ENCODE measurements at regions not wholly inside any gene's neighbourhood (a gene's known extent, or its start where the extent isn't known, plus 50 kb on each side); places are given as distances from the start of the nearest gene placed in this dataset.

- Mint-ChIP-seq H3K9me3 (no peaks in the 10 kb centered on the region), H3K27me3 (ENCODE audit: insufficient read depth, low read depth, poor library complexity) (peaks cover 17% of the 10 kb centered on the region)
Observed at GRCh38 chr11:70577258-70577603, 178.9 kb downstream of the CTTN start.

DNA sequence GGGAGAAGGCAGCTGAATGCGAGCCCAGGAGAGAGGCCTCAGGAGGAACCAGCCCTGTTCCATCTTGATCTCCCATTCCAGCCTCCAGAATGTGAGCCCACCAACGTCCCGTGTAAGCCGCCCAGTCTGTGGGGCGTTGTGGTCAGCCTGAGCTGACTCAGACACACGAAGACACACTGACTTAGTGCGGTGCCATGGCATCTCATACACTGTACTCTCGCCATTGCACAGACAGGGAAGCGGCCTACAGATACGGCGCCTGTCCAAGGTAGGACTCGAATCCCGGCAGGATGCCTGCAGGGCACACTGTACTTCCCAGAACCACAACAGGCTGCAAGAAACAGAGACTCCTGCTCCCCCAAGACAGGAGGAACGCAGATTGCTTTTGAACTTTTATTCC is 179.6 kb downstream of the CTTN start:
- Histone ChIP-seq H3K9me2 (ENCODE audit: insufficient read depth) (no peaks in the 10 kb centered on the region), H3K4me1 (ENCODE audit: insufficient read depth) (no peaks in the 10 kb centered on the region), H3K79me2 (replicated peaks; ENCODE audit: insufficient read depth) (no peaks in the 10 kb centered on the region), H4K20me1 (replicated peaks; ENCODE audit: insufficient read depth) (no peaks in the 10 kb centered on the region; the same call in 1 of the 2 replicates), H3F3A (replicated peaks; ENCODE audit: low read depth) (no peaks in the 10 kb centered on the region), H3K4me2 (no peak overlapping the region), H3K36me3 (ENCODE audit: insufficient read depth) (no peaks in the 10 kb centered on the region), H3K27me3 (ENCODE audit: insufficient read depth) (no peaks in the 10 kb centered on the region), H2AFZ (no peak overlapping the region), H3K27ac (ENCODE audit: low read depth) (no peak overlapping the region), H3K4me3 (no peak overlapping the region)
- Mint-ChIP-seq H3K27me3 (ENCODE audit: insufficient read depth, low read depth, poor library complexity) (peaks cover 17% of the 10 kb centered on the region), H3K4me3 (no peak overlapping the region), H3K36me3 (ENCODE audit: low read depth) (peaks cover 3% of the 10 kb centered on the region; the same call in 2 of the 3 replicates), H3K9me3 (no peaks in the 10 kb centered on the region), H3K27ac (no peak overlapping the region), H3K4me1 (peaks cover 24% of the 10 kb centered on the region; the same call in 2 of the 3 replicates)
- ATAC-seq = no peak
- TF ChIP-seq, protein P1, sequence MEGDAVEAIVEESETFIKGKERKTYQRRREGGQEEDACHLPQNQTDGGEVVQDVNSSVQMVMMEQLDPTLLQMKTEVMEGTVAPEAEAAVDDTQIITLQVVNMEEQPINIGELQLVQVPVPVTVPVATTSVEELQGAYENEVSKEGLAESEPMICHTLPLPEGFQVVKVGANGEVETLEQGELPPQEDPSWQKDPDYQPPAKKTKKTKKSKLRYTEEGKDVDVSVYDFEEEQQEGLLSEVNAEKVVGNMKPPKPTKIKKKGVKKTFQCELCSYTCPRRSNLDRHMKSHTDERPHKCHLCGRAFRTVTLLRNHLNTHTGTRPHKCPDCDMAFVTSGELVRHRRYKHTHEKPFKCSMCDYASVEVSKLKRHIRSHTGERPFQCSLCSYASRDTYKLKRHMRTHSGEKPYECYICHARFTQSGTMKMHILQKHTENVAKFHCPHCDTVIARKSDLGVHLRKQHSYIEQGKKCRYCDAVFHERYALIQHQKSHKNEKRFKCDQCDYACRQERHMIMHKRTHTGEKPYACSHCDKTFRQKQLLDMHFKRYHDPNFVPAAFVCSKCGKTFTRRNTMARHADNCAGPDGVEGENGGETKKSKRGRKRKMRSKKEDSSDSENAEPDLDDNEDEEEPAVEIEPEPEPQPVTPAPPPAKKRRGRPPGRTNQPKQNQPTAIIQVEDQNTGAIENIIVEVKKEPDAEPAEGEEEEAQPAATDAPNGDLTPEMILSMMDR (conservative IDR thresholded peaks at IDR 0.05; ENCODE audit: low read depth in 2 of 2) = no peak
- TF ChIP-seq NANOG (IDR thresholded peaks at IDR 0.05; ENCODE audit: borderline replicate concordance) (no peak), ZNF331 (CRISPR knock-in tag; IDR thresholded peaks at IDR 0.05; ENCODE audit: low read depth) (no peak), STAT1 (IDR thresholded peaks at IDR 0.05; ENCODE audit: unreplicated experiment) (no peak), ETS1 (IDR thresholded peaks at IDR 0.05) (no peak), CREB1 (CRISPR knock-in tag; IDR thresholded peaks at IDR 0.05; ENCODE audit: low read depth) (no peak), POLR2AphosphoS5 (IDR thresholded peaks at IDR 0.05; ENCODE audit: low read depth) (no peak), ZNF114 (CRISPR knock-in tag; IDR thresholded peaks at IDR 0.05) (no peak)
- TF ChIP-seq, protein P2, sequence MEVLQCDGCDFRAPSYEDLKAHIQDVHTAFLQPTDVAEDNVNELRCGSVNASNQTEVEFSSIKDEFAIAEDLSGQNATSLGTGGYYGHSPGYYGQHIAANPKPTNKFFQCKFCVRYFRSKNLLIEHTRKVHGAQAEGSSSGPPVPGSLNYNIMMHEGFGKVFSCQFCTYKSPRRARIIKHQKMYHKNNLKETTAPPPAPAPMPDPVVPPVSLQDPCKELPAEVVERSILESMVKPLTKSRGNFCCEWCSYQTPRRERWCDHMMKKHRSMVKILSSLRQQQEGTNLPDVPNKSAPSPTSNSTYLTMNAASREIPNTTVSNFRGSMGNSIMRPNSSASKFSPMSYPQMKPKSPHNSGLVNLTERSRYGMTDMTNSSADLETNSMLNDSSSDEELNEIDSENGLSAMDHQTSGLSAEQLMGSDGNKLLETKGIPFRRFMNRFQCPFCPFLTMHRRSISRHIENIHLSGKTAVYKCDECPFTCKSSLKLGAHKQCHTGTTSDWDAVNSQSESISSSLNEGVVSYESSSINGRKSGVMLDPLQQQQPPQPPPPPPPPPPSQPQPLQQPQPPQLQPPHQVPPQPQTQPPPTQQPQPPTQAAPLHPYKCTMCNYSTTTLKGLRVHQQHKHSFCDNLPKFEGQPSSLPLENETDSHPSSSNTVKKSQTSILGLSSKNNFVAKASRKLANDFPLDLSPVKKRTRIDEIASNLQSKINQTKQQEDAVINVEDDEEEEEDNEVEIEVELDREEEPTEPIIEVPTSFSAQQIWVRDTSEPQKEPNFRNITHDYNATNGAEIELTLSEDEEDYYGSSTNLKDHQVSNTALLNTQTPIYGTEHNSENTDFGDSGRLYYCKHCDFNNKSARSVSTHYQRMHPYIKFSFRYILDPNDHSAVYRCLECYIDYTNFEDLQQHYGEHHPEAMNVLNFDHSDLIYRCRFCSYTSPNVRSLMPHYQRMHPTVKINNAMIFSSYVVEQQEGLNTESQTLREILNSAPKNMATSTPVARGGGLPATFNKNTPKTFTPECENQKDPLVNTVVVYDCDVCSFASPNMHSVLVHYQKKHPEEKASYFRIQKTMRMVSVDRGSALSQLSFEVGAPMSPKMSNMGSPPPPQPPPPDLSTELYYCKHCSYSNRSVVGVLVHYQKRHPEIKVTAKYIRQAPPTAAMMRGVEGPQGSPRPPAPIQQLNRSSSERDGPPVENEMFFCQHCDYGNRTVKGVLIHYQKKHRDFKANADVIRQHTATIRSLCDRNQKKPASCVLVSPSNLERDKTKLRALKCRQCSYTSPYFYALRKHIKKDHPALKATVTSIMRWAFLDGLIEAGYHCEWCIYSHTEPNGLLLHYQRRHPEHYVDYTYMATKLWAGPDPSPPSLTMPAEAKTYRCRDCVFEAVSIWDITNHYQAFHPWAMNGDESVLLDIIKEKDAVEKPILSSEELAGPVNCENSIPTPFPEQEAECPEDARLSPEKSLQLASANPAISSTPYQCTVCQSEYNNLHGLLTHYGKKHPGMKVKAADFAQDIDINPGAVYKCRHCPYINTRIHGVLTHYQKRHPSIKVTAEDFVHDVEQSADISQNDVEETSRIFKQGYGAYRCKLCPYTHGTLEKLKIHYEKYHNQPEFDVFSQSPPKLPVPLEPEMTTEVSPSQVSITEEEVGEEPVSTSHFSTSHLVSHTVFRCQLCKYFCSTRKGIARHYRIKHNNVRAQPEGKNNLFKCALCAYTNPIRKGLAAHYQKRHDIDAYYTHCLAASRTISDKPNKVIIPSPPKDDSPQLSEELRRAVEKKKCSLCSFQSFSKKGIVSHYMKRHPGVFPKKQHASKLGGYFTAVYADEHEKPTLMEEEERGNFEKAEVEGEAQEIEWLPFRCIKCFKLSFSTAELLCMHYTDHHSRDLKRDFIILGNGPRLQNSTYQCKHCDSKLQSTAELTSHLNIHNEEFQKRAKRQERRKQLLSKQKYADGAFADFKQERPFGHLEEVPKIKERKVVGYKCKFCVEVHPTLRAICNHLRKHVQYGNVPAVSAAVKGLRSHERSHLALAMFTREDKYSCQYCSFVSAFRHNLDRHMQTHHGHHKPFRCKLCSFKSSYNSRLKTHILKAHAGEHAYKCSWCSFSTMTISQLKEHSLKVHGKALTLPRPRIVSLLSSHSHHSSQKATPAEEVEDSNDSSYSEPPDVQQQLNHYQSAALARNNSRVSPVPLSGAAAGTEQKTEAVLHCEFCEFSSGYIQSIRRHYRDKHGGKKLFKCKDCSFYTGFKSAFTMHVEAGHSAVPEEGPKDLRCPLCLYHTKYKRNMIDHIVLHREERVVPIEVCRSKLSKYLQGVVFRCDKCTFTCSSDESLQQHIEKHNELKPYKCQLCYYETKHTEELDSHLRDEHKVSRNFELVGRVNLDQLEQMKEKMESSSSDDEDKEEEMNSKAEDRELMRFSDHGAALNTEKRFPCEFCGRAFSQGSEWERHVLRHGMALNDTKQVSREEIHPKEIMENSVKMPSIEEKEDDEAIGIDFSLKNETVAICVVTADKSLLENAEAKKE (CRISPR knock-in tag; IDR thresholded peaks at IDR 0.05) = no peak
- no peak for DNase-seq (ENCODE audit: low spot score)

More at GRCh38 chr11:70577258-70577603, 178.9 kb downstream of the CTTN start:
- Mint-ChIP-seq H3K36me3 (ENCODE audit: low read depth) (peaks cover 3% of the 10 kb centered on the region; the same call in 2 of the 3 replicates), H3K4me1 (peaks cover 21% of the 10 kb centered on the region; the same call in 2 of the 3 replicates), H3K27ac (no peak overlapping the region), H3K4me3 (no peak overlapping the region)
- Histone ChIP-seq H3K36me3 (ENCODE audit: insufficient read depth) (no peaks in the 10 kb centered on the region), H3K27ac (ENCODE audit: low read depth) (no peak overlapping the region), H3K79me2 (replicated peaks; ENCODE audit: insufficient read depth) (no peaks in the 10 kb centered on the region), H3K4me3 (no peak overlapping the region), H2AFZ (no peak overlapping the region), H3F3A (replicated peaks; ENCODE audit: low read depth) (no peaks in the 10 kb centered on the region), H3K4me1 (ENCODE audit: insufficient read depth) (no peaks in the 10 kb centered on the region), H4K20me1 (replicated peaks; ENCODE audit: insufficient read depth) (no peaks in the 10 kb centered on the region; the same call in 1 of the 2 replicates), H3K4me2 (no peak overlapping the region), H3K27me3 (ENCODE audit: insufficient read depth) (no peaks in the 10 kb centered on the region), H3K9me2 (ENCODE audit: insufficient read depth) (no peaks in the 10 kb centered on the region)
- DNase-seq (ENCODE audit: low spot score) (no peak), ATAC-seq (no peak)
- TF ChIP-seq JUNB (IDR thresholded peaks at IDR 0.05; ENCODE audit: unreplicated experiment) = no peak
- no peak for TF ChIP-seq EZH2 (IDR thresholded peaks at IDR 0.05; ENCODE audit: low read depth, unreplicated experiment)
- TF ChIP-seq ETS1 (IDR thresholded peaks at IDR 0.05) = no peak
- TF ChIP-seq EZH2phosphoT487 (IDR thresholded peaks at IDR 0.05; ENCODE audit: unreplicated experiment) = no peak
- no peak for TF ChIP-seq STAT1 (IDR thresholded peaks at IDR 0.05; ENCODE audit: unreplicated experiment)
- no peak for TF ChIP-seq ZNF114 (CRISPR knock-in tag; IDR thresholded peaks at IDR 0.05)

Data from GM23338 (cell line).